ENCODE measurements at regions not wholly inside any gene's neighbourhood (a gene's known extent, or its start where the extent isn't known, plus 50 kb on each side); places are given as distances from the start of the nearest gene placed in this dataset.

GRCh38 chr2:114384441-114384840, 58.0 kb upstream of the DPP10 start:
- no peak overlapping the region for H3K27ac Mint-ChIP-seq (ENCODE audit: unreplicated experiment)
- no peaks in the 10 kb centered on the region for H3K36me3 Mint-ChIP-seq (ENCODE audit: insufficient read depth, unreplicated experiment)
- intact Hi-C loops (cut with micrococcal nuclease; ENCODE audit: unreplicated experiment), result no loop called here
- CTCF ChIA-PET, result no interaction called here
- H3K4me1 Mint-ChIP-seq (ENCODE audit: low read depth, unreplicated experiment), result no peaks in the 10 kb centered on the region
- BruUV-seq (replicated peaks), result no TSS peak
- TF ChIP-seq CTCF (IDR thresholded peaks at IDR 0.05; ENCODE audit: unreplicated experiment), result no peak
- DNase-seq, result no peak
- no peaks in the 10 kb centered on the region for H3K9me3 Mint-ChIP-seq (ENCODE audit: low read depth, unreplicated experiment)
- no peak overlapping the region for H3K4me3 Mint-ChIP-seq (ENCODE audit: low read depth, unreplicated experiment)
- no peaks in the 10 kb centered on the region for H3K27me3 Mint-ChIP-seq (ENCODE audit: unreplicated experiment)

GRCh38 chr2:114389021-114389420, 53.4 kb upstream of the DPP10 start:
- intact Hi-C loops (cut with micrococcal nuclease; ENCODE audit: unreplicated experiment), result no loop called here
- H3K4me3 Mint-ChIP-seq (ENCODE audit: low read depth, unreplicated experiment), result no peak overlapping the region
- DNase-seq, result no peak
- H3K9me3 Mint-ChIP-seq (ENCODE audit: low read depth, unreplicated experiment), result peaks cover 6% of the 10 kb centered on the region
- no peaks in the 10 kb centered on the region for H3K36me3 Mint-ChIP-seq (ENCODE audit: insufficient read depth, unreplicated experiment)
- H3K27ac Mint-ChIP-seq (ENCODE audit: unreplicated experiment), result no peak overlapping the region
- TF ChIP-seq CTCF (IDR thresholded peaks at IDR 0.05; ENCODE audit: unreplicated experiment), result no peak
- no TSS peak for BruUV-seq (replicated peaks)
- CTCF ChIA-PET, result no interaction called here
- no peaks in the 10 kb centered on the region for H3K27me3 Mint-ChIP-seq (ENCODE audit: unreplicated experiment)
- H3K4me1 Mint-ChIP-seq (ENCODE audit: low read depth, unreplicated experiment), result no peaks in the 10 kb centered on the region
